ENCODE measurements at regions not wholly inside any gene's neighbourhood (a gene's known extent, or its start where the extent isn't known, plus 50 kb on each side); places are given as distances from the start of the nearest gene placed in this dataset.

DNA sequence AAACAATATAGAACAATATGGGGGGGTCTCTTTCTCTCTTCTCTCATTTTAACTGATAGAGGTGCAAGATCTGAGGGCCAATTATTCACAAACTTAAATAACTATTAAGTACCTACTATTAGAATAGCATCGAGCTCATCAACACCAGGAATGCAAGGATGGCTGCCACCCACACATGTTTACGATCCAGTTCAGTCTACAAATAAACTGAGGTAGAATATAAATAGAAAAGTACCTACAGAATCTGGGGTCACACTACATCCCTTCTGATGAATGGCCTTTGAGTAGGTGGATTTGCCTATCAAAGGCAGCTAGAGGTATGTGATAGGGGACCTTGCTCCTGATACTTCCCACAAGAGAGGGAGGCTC lies 91.8 kb upstream of the ZNF366 start (continued):
- TF ChIP-seq, protein P1, sequence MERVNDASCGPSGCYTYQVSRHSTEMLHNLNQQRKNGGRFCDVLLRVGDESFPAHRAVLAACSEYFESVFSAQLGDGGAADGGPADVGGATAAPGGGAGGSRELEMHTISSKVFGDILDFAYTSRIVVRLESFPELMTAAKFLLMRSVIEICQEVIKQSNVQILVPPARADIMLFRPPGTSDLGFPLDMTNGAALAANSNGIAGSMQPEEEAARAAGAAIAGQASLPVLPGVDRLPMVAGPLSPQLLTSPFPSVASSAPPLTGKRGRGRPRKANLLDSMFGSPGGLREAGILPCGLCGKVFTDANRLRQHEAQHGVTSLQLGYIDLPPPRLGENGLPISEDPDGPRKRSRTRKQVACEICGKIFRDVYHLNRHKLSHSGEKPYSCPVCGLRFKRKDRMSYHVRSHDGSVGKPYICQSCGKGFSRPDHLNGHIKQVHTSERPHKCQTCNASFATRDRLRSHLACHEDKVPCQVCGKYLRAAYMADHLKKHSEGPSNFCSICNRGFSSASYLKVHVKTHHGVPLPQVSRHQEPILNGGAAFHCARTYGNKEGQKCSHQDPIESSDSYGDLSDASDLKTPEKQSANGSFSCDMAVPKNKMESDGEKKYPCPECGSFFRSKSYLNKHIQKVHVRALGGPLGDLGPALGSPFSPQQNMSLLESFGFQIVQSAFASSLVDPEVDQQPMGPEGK (CRISPR knock-in tag; IDR thresholded peaks at IDR 0.05; ENCODE audit: borderline replicate concordance), result no peak
- 0 out of 2 replicates have a peak, but pooled peaks have one; percentile 48 for TF ChIP-seq CBX5 (IDR thresholded peaks at IDR 0.05; ENCODE audit: borderline replicate concordance, low read depth)
- TF ChIP-seq, protein P2, sequence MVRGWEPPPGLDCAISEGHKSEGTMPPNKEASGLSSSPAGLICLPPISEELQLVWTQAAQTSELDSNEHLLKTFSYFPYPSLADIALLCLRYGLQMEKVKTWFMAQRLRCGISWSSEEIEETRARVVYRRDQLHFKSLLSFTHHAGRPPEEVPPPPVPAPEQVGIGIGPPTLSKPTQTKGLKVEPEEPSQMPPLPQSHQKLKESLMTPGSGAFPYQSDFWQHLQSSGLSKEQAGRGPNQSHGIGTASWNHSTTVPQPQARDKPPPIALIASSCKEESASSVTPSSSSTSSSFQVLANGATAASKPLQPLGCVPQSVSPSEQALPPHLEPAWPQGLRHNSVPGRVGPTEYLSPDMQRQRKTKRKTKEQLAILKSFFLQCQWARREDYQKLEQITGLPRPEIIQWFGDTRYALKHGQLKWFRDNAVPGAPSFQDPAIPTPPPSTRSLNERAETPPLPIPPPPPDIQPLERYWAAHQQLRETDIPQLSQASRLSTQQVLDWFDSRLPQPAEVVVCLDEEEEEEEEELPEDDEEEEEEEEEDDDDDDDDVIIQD (CRISPR knock-in tag; IDR thresholded peaks at IDR 0.05), result no peak

DNA sequence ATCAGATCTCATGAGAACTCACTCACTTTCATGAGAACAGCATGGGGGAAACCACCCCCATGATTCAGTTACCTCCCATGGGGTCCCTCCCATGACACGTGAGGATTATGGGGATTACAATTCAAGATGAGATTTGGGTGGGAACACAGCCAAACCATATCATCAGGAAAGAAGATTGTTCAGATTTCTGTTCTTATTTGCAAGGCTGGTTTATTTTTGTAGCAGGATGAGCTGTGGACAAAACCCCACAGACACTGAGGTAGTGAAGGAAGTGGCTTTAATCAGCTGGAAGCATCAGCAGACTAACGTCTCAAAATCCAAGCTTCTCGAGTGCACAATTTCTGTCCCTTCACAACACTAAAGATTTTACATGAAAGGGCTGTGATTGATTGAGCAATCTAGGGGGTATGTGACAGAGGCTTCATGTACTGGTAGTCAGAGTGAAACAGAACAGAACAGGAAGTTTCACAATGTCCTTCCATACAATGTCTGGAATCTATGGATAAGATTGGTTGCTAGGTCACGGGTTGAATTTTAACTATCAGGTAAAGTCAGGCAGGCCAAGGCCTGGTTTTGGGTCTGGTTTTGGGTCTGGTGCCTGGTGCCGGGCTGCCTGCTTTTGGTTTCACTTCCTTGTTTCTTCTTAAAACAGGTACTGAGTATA lies 91.3 kb upstream of the ZNF366 start:
- Histone ChIP-seq H3K36me3 (ENCODE audit: control insufficient read depth, insufficient read depth, low read length) (peaks cover 3% of the 10 kb centered on the region; the same call in 1 of the 3 replicates), H3K9ac (ENCODE audit: insufficient read depth in 1 of 2, low read depth in 2 of 2, low read length in 2 of 2) (no peak overlapping the region), H4K20me1 (replicated peaks; ENCODE audit: control insufficient read depth, insufficient read depth, low read length) (no peaks in the 10 kb centered on the region), H3K4me3 (no peak overlapping the region), H3K27me3 (ENCODE audit: control insufficient read depth in 2 of 2, insufficient read depth in 2 of 2, low read length in 2 of 2) (no peaks in the 10 kb centered on the region), H3K9me1 (ENCODE audit: control insufficient read depth, insufficient read depth, low read length) (no peaks in the 10 kb centered on the region), H3K79me2 (ENCODE audit: control insufficient read depth, insufficient read depth, low read length) (no peaks in the 10 kb centered on the region), H3K9me3 (replicated peaks; ENCODE audit: control insufficient read depth, insufficient read depth, low read depth, low read length) (peaks cover 15% of the 10 kb centered on the region), H3K4me2 (ENCODE audit: insufficient read depth, low read length) (no peak overlapping the region), H3K27ac (ENCODE audit: extremely low read depth, low read depth, low read length) (peak overlapping the region; percentile 93; the same call in 2 of the 3 replicates), H2AFZ (ENCODE audit: low read depth, low read length) (no peak overlapping the region), H3K4me1 (replicated peaks in 1 of 2; ENCODE audit: control insufficient read depth in 2 of 2, insufficient read depth in 2 of 2, low read length in 2 of 2) (peaks cover 10 to 38% of the 10 kb centered on the region in 2 experiments)
- in situ Hi-C loops (cut with MboI), result no loop called here
- no peak for ATAC-seq
- ChIA-PET CTCF (ENCODE audit: low intra/inter-chr PET ratio) (no interaction called here), POLR2A (interaction anchor here (0.7 to 1.7 kb wide), 2 partner anchors 10 to 227 kb away, joined by 4 to 10 read pairs; no protein-coding TSS in a partner anchor)
- intact Hi-C loops (cut with micrococcal nuclease), result loop anchor here (5.0 kb wide), 1 partner anchor 219 kb away; the partner anchor contains the start of gene TNPO1
- WGBS (ENCODE audit: insufficient coverage, low coverage, missing lambda C conversion rate), result 32% methylated on average over 5 of the region's 5 CpGs
- DNase-seq (ENCODE audit: extremely low read depth in 1 of 4, low spot score in 3 of 4), result peak in 1 of 4 experiments; percentile 19
- no peak for FAIRE-seq
- no TSS peak for BruUV-seq (replicated peaks)
- TF ChIP-seq TAL1 (IDR thresholded peaks at IDR 0.05) (peak; percentile 65), ARID1B (IDR thresholded peaks at IDR 0.05) (peak; percentile 56; the same call in 1 of the 2 replicates), CBFA2T3 (IDR thresholded peaks at IDR 0.05) (peak; percentile 65), NCOR1 (IDR thresholded peaks at IDR 0.05) (peak; percentile 44; the same call in 1 of the 2 replicates), CXXC5 (CRISPR knock-in tag; IDR thresholded peaks at IDR 0.05) (peak; percentile 47; the same call in 1 of the 2 replicates), ZNF140 (CRISPR knock-in tag; IDR thresholded peaks at IDR 0.05) (no peak), CEBPG (CRISPR knock-in tag; IDR thresholded peaks at IDR 0.05) (peak; percentile 74), CEBPG (tag; conservative IDR thresholded peaks at IDR 0.05 in 1 of 2, IDR thresholded peaks at IDR 0.05 in 1 of 2) (peak; percentile 75 to 84), RFX1 (IDR thresholded peaks at IDR 0.05) (peak; percentile 30), ETV5 (CRISPR knock-in tag; IDR thresholded peaks at IDR 0.05; ENCODE audit: low read depth) (0 out of 2 replicates have a peak, but pooled peaks have one; percentile 30), KDM1A (IDR thresholded peaks at IDR 0.05) (peak; percentile 57 to 69; a peak in 2 of 4 replicates), PML (IDR thresholded peaks at IDR 0.05; ENCODE audit: low read length) (0 out of 2 replicates have a peak, but pooled peaks have one; percentile 20), ZNF561 (CRISPR knock-in tag; conservative IDR thresholded peaks at IDR 0.05) (no peak), TRIM24 (IDR thresholded peaks at IDR 0.05) (peak; percentile 81 to 88)
- TF ChIP-seq, protein P3, sequence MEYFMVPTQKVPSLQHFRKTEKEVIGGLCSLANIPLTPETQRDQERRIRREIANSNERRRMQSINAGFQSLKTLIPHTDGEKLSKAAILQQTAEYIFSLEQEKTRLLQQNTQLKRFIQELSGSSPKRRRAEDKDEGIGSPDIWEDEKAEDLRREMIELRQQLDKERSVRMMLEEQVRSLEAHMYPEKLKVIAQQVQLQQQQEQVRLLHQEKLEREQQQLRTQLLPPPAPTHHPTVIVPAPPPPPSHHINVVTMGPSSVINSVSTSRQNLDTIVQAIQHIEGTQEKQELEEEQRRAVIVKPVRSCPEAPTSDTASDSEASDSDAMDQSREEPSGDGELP (CRISPR knock-in tag; IDR thresholded peaks at IDR 0.05; ENCODE audit: borderline replicate concordance), result no peak
